IPS-NIHi11 (cell line): ENCODE measurements at regions not wholly inside any gene's neighbourhood (a gene's known extent, or its start where the extent isn't known, plus 50 kb on each side); places are given as distances from the start of the nearest gene placed in this dataset.

Experiments used
- DNase-seq: peaks from one replicate; pipeline ENCODE4 v3.0.0; 2012; ENCODE audit warnings: mixed read lengths, low spot score

- DNase-seq: no peak
These were observed 98.4 kb downstream of the GLUL start for GRCh38 chr1:182293119-182293589.

GRCh38 chr1:182292193-182292741 lies 99.3 kb downstream of the GLUL start:
- no peak for DNase-seq

- no peak for DNase-seq
These were observed 99.9 kb downstream of the GLUL start for GRCh38 chr1:182291584-182292192.

DNA sequence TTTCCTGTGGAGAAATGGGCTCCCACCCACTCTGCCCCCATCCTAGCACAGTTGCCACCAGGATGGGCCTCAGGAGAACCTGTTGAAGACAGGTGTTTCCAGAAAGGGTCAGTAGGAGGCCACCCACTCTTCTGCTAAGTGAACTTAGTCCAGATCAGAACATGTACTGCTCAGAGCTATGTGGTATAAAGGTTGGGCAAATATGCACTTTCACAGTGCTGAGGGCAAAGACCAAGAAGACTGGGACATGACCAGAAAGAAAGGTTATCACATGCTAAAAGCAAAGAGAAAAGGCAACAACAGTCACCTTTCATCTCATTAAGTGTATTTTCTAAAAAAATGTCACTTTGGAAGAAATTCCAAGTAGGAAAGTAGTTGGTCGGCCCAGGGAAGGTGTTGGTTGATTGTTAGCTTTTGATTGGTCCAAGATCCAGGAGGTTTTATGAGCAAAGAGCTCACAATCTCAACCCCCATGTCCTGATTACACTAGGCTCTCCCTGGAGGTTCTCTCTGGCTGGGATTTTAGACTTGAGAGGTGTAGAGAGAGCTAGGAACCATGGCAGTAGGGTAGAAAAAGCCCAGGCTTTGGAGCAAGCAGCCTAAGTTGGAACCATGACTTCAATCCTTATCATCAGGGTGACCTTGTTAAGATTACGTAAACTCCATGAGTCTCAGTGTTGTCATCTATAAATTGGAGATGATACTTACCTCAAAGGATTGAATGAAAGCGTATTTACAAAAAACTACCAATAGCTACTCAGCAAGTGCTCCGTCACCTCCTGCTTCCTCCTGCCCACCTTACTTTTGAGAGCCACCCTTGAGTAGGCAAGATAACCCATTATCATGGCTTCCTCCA lies 102.6 kb downstream of the GLUL start:
- no peak for DNase-seq

DNA sequence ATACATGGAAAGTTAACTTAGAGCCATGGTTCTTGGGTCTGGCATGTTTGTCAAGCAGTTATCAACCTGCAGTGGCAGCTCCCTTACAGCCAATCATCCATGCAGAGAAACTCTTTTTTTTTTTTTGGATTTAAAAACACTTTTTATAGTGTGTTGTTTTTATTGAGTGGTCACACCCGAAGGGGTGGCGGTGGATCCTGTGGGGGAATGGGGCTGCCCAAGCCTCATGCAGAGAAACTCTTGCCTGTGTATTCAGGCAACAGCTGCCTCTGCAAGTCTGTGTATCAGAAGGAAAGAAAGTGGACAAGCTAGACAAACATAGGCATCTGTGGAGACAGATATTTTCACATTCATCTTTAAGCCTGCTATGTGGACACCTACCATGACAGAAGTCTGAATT lies 104.8 kb downstream of the GLUL start:
- DNase-seq: no peak

DNA sequence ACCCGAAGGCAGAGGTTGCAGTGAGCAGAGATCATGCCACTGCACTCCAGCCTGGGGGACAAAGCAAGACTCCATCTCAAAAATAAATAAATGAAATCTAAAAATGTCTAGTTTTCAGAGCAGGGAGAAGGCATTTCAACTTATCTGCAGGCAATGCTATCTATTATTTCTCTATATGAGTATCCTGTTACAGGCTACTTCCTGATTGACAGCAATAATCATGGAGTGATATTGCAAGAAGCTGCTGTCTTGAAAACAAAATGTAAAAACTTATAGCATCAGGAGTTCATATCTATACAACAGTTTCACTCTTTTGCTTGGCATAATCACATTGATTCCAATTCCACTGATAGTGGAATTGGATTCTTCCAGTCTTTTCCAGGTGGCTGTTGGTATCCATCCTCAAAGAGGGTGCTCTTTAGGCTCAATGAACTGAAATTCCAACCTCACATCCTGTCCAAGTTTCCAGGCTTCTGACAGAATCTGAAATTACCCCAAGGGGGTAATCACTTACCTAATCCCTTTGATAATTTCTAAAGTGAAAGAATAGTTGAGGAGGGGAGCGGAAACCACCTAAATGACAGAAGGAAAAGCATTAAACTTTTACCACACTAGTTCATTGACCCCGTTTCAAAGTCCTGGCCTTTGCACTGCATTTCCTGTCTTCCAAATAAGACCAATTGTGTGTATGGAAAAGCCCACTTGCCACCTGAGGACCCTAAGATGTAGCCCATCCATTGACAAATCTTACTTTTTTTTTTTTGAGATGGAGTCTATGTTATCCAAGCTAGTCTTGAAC lies 107.6 kb downstream of the GLUL start:
- no peak for DNase-seq

DNA sequence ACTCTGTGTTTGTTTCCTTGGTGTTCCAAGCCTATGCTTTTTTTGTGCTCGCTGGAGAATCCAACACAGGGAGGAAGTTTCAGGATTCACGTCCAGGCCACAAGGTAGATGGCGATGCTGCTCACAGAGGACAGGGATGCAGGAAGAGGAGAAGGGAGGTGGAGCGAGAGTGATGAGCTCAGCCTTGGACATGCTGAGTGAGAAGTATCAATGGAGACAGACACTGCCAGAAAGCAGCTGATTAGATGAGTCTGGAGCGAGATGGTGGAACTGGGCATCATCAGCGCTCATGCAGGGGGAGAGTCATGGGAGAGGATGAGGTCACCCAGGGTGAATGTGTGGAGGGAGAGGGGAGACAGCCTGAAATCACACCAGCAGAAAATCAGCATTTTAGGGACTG lies 110.0 kb downstream of the GLUL start:
- no peak for DNase-seq

DNA sequence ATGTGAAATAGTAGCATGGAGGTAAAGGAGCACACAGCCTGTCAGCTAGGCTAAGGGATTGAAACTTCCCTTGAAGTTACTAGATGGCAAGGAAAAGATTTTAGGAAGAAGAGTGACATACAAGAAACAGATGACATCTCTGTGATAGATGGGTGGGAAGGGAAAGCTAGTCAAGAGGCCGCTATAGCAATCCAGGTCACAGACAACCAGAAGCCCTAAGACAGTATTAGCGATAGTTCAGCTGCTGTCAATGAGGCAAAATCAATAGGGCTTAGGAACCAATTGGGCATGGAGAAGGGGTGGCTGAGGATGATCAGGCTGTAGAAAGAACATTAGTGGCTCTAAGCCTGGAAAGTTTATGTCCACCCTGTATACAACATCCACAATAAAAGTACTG lies 111.1 kb downstream of the GLUL start:
- no peak for DNase-seq

DNA sequence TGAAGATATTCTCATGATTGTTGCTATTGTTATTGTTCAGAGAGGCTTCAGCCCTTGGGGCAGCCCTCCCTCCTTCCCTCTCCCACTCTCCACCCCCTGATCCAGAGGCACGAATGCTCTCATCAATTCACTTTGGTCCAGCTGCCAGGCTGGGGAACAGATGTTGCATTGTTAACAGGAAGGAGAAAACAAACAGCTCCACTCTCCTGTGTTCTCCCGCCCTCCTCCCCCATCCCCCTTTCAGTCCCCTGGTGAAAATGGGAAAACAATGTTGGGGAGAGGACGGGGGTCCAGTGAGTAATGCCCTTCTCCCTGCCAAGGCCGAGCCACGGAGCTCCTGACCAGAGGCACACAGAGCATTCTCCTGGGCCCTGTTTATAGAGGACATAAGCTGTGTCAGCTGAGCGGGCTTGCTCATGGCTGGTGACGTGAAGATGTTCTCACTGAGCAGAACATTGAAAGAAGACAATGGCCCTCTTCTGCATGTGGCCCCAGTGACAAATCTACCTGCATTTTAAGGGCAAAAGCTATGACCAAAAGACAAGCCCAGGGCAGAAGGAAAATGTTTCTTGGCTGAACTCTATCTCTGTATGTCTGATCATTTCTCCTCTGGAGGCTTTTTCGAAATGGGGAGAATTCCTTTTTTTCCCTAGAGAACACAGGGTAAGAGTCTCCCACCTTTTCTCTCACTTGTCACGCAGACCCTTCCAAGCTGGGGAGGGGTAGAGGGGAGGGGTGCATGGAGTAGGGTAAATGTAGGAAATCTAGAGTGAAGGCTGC lies 111.7 kb downstream of the GLUL start:
- peak; percentile 38 for DNase-seq

- no peak for DNase-seq
These were observed 112.3 kb downstream of the GLUL start for GRCh38 chr1:182279302-182279701.

DNA sequence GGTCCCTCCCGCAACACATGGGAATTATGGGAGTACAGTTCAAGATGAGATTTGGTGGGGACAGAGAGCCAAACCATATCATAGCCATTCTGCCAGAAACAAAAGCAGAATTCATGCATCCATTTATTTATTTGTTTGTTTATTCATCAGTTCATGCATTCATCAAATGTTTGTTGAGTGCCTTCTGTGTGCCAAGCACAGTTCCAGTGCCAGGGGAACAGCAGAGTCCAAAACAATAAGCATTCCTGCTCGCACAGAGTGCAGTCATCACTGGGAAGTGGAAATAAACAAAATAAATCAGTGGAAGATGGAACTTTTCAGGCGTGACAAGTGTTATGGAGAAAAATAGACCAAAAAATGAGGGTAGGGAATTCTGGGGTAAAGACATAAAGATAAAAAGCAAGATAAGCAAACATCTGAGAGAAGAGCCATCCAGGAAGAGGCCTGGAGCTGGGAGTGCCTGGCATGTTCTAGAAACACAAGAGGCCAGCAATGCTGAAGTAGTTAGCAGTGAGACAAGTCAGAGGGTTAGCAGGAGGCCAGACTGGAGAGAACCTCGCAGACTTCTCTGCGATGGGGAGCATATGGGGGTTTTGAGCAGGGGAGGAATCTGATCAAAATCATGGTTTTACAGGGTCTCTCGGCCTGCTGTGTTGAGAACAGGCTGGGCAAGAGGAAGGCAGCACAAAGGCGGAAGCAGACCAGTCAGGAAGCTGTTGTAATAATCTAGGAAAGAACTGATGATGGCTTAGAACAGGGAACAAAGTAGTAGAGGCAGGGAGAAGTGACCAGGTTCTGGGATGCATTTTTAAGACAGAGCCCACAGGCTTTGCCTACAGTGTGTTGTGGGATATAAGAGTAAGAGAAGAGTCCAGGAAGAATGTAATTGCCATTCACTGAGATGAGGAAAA lies 113.2 kb downstream of the GLUL start:
- DNase-seq: no peak

- DNase-seq: no peak
These were observed 116.3 kb downstream of the GLUL start for GRCh38 chr1:182275271-182275670.

- no peak for DNase-seq
These were observed 117.0 kb downstream of the GLUL start for GRCh38 chr1:182274618-182275017.

DNA sequence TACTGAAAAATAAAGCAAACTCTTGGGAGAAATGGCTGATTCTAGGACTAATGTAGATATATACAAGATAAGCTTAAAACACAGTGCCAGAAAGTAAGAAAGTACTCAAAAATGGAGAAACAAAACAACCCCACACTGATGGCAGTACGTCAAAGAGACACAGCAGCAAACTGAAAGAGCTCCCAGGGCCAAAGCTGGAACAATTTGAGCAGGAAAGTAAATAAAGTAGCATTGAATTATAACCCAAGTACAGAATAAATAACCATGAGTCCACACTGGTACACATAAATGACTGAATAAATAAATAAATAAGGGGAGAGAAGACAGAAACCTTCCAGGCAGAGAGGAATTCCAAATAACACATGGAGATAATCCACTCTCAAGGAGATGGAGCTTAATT lies 120.9 kb downstream of the GLUL start:
- DNase-seq: no peak

- DNase-seq: no peak
These were observed 122.5 kb downstream of the GLUL start for GRCh38 chr1:182269097-182269496.

GRCh38 chr1:182268669-182269068 lies 122.9 kb downstream of the GLUL start:
- DNase-seq: no peak

GRCh38 chr1:182264185-182264584 lies 127.4 kb downstream of the GLUL start:
- DNase-seq: no peak

DNA sequence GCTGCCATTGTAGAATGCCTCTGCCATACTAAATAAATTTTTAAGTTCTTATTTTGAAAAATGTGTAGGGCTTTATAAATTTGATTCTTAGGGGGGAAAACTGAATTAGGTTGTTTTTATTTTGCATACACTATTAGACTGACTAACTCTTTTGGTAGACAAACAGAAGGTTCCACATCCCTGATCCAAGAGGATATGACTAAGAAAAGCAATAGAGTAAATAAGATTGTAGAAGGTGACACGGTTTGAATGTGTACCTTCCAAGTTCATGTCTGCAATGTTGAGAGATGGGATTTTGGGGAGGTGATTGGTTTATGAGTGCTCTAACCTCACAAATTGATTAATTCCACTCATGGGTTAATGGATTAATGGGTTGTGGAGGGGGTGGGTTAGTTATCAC lies 127.9 kb downstream of the GLUL start:
- DNase-seq: no peak

- no peak for DNase-seq
These were observed 129.2 kb downstream of the GLUL start for GRCh38 chr1:182262425-182262824.

- no peak for DNase-seq
These were observed 129.9 kb downstream of the GLUL start for GRCh38 chr1:182261655-182262054.

DNA sequence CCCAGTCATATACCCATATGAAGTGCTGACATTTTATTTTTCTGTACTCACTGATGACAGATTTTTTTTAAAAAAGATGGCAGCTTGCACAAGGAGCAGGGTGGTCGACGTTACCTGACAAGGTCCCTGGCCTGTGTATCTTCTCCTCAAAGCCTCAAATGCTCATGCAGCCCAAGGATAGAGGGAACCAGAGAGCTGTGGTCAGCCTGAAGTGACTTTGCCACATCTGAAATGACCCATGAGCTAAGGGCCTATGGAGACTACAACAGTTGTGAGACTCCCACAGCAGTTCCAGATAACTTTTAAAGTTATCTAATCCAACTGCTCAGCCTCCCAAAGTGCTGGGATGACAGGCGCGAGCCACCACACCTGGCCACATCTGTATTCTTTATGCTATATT lies 131.1 kb downstream of the GLUL start:
- DNase-seq: no peak
